NCI-H1105 treated with DMSO at 0.1 percent for 48 hours (cell line): ENCODE measurements at regions not wholly inside any gene's neighbourhood (a gene's known extent, or its start where the extent isn't known, plus 50 kb on each side); places are given as distances from the start of the nearest gene placed in this dataset.
A peak's percentile ranks its signal among the peaks of the same experiment; 100 is the strongest.
"Not testable (repeated sequence)": the region's sequence is repeated elsewhere in the genome, so short reads cannot be mapped to it uniquely, and the experiment has no call there.

Source experiments
- DNase-seq: peaks from one replicate; lab custom pipeline; 2025; lab: John Stamatoyannopoulos, UW

DNA sequence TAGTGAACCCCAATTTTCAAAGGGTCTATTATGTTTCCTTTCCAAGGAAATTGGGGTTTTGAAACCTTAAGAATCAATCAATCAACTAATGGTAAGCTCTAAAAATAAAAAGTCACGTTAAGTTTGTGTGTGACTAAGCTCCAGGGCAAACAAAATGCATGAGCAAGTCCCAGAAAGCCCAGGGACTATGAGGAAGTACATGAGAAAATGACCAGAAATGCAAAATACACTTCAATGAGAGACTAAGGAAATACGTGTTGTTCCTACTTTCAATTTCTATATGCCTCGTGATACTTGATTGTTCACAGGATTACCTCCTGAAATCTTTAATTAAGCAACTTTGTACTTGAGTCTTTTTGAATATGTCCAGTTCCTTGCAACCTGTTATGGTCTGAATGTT is 684.4 kb upstream of the SYT4 start:
- no peak for DNase-seq

DNA sequence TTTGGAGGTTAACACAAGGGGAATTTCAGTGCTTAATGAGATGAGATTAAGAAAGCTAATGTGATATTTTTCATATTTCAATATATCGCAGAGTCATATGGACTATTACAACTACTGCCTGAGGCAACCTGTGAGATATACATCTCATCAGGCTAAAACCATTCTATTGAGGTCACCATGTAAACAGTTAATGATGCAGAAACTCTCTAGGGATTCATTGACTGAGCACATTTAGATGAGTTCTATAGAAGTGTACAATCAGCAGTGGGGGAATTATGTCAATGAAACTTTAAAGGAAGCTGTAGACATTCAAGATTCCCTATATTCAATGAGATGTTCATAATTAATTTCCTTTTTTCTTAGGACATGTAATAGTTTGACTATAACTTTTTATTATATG is 687.4 kb upstream of the SYT4 start:
- DNase-seq, result no peak

DNA sequence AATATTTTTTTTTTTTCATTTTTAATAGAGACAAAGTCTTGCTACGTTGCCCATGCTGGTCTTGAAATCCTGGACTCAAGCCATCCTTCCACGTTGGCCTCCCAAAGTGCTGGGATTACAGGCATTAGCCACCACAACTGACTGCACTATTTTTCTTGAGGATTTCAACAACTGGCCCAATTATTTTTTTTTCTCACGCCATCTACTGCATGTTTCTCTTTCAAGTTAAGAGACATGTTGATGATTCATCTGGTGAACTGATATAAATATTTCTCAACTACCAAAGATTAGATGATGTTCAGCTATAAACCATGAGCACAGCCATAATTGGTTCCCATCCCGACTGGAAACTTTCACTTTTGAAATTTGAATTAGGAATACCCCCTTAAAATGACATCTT is 688.4 kb upstream of the SYT4 start:
- DNase-seq, result no peak

DNA sequence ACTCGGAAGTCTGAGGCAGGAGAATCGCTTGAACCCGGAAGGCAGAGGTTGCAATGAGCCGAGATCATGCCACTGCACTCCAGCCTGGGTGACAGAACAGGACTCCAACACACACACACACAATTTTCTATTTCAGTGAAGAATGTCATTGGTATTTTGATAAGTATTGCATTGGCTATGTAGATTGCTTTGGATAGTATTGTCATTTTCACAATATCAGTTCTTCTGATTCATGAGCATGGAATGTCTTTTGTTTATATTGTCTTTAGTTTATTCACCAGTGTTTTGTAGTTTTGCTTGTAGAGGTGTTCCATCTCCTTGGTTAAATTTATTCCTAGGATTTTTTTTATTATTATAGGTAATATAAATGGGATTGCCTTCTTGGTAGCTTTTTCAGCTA is 693.4 kb upstream of the SYT4 start:
- no peak for DNase-seq

DNA sequence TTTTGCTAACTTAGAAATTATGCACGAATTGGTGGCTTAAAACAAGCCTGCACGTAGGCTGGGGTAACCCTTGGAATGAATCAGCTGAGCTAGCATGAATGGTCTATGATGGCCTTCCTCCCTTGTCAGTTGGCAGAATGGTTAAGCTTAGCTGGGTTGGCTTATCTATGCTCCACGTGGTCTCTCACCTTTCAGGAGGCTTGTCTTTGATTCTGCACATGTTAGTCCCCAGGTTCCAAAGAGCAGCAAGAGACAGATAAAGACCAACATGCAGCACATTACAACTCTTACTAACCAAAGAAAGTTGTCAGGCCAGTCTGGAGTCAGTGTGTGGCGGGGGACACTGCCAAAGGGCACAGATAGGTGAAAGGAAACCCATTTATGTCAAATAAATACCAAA is 700.9 kb upstream of the SYT4 start:
- DNase-seq, result no peak

DNA sequence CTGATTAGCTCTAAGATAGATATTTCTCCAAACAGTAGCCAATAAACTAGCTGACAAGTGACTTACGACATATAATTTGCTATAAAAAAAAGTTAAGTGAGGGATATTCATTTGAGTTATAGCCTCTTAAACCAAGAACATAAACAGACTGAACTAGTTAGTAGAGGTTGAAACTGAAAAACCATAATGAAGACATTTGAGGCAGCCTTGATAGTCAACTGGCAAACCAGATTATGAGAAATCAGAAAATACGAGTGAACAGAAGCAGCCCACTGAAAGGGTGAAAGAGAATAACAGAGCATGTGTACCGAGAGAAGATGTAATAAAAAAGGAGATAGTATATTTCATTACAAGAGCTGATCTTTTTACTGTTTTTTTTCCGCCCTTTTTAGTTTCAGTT is 698.1 kb upstream of the SETBP1 start:
- DNase-seq, result no peak

DNA sequence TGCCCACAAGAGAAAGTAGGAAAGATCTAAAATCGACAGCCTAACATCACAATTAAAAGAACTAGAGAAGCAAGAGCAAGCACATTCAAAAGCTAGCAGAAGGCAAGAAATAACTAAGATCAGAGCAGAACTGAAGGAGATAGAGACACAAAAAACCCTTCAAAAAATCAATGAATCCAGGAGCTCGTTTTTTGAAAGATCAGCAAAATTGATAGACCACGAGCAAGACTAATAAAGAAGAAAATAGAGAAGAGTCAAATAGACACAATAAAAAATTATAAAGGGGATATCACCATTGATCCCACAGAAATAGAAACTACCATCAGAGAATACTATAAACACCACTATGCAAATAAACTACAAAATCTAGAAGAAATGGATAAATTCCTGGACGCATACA is 693.6 kb upstream of the SETBP1 start:
- DNase-seq, result not testable (repeated sequence)

DNA sequence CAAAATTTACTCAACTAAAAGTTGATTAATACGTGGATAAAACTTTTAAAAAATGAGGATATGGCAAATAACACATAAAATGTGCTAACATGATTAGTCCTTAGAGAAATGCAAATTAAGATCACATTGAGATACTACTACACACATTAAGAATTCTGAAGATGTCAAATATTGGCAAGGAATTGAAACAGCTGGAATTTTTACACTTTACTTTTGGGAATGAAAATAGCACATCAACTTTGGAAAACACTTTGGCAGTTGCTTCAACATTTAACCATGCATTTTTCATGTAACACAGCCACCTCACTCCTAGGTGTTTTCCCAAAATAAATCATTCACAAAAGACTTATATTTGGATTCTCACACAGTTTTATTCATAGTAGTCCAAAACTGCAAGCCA is 687.9 kb upstream of the SETBP1 start:
- DNase-seq, result no peak

DNA sequence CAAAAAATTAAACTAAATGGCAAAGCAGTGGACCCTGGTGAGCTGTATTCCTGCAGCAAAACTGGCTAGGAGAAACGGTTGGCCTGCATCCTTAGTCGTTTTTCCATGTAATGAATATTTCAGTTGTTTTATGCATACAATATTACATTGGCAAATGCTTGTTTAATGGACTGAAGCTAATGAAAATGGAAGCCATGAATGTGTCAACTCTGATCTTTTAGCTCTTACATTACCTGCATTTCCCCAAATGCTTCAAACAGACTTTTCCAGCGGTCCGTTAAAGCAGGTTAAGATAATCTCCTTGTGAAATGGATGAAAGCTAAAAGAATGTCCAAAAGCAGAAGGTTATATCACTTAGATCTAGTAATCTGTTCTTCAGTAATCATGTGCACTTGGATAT is 686.3 kb upstream of the SETBP1 start:
- DNase-seq, result no peak

DNA sequence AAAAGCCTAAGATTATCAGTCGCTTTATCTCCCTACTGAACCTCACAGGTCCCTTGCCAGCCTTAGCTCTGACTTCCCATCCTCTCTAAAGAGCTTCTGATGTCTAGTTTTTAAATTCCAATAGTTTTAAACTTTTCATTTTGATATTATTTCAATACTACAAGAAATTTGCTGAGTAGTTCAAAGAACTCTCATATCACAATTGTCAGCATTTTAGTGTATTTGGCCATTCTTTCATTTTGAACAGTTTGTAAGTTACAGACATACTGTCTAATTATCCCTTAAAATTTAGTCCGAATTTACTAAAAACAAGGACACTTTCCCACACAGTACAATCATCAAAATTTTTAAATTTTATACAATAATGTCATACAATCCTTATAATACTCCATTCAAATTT is 666.8 kb upstream of the SETBP1 start:
- DNase-seq, result no peak

DNA sequence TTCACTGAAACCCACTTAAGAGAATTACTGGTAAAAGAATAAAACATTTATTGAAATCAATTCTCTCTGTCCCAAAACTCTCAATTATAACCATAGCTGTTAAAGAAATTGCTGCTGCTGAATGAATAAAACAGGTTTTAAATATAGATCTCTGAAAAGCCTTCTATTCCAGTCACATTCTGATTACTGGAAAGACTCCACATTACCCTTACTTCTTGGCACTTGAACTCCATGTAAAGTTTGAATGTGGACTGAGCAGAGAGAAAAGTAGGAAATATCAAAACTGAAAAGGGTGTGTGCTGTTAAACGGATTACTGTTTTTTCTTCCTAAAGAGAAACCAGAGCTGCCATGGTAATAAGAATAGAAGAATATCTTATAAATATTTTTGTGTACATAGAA is 655.3 kb upstream of the SETBP1 start:
- no peak for DNase-seq

DNA sequence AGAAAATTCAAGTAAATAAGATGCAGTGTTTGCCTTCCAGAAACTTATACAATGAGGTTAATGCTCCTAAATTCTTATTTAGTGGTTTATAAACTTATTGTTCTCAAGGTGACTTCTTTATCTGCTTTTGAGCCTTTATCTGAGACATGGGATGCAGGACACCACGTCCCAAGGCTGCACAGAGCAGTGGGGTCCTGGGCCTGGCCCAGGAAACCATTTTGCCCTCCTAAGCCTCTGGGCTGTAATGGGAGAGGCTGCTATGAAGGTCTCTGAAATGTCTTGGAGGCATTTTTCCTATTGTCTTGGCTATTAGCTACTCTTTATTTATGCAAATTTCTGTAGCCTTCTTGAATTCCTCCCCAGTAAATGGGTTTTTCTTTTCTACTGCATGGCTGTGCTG is 652.6 kb upstream of the SETBP1 start:
- no peak for DNase-seq

DNA sequence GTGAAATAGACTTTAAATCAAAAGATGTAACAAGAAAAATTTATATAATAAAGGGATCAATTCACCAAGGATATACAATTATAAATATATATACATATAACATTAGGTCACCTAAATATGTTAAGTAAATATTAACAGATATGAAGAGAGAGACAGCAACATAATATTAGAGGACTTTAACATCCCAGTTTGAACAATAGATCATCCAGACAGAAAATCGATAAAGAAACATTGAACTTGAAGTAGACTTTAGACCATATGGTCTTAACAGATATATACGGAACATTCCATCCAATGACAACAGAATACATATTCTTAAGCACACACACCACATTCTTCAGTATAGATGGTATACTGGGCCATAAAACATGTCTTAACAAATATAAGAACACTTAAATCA is 649.6 kb upstream of the SETBP1 start:
- DNase-seq, result no peak

DNA sequence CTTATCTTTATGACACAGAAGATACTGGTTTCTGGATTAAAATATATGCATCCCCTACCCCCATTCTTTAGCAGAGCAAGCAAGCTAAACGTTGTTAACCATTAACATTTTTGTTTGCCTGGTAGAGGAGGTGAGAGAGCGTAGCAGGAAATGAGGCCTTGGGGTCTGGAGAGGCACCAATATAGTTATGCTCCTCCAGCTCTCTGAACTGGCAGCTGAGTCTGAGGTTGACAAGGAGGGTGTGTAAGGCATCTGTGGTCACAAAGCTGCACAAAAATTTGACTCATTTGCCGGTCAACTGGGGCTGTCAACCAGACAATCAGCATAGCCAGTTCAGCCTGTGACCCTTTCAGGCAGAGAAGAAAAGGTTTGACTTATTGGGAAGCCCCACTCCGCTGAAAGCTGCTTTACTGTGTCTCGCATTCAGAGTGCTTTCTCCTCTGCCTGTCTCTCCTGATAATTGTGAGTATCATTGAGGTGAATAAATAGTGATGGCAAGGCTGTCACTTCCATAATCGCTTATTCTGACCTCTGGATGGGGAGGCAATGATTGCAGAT is 647.5 kb upstream of the SETBP1 start:
- DNase-seq, result no peak

DNA sequence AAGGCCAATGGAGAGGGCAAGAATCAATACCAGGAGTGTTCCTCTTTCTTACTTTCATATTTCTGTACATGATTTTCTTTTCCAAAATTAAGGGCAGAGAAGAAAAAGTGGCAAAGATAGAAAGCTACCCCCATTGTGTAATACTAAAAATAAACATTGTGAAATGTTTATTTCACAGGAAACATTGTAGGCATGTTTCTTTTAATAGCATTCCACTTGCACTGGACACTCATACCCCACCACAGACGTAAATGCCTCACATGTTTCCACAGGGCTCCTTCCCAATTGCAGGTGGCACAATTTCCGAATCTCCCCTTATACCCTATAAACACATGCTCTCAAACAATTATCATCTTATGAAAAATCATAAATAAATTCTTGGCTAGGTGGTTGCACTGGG is 645.1 kb upstream of the SETBP1 start:
- DNase-seq, result no peak

DNA sequence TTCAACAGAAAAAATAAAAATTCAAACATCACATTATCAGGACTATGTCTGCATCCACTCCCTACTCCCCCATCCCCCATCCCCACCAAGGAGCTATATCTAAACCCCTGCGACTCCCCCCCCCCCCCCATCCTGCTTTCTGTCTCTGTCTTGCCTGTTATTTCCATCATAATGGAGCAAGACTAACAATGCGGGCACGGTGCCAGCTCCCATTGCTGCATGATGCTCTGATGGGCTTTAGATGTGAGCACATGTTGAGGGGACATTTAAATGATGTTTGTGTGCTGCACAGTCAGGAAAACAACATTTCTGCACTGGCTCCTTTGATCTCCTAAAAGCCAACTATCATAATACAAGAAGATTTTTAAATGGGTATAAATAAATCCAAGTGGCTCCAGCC is 644.2 kb upstream of the SETBP1 start:
- DNase-seq, result peak; percentile 64

DNA sequence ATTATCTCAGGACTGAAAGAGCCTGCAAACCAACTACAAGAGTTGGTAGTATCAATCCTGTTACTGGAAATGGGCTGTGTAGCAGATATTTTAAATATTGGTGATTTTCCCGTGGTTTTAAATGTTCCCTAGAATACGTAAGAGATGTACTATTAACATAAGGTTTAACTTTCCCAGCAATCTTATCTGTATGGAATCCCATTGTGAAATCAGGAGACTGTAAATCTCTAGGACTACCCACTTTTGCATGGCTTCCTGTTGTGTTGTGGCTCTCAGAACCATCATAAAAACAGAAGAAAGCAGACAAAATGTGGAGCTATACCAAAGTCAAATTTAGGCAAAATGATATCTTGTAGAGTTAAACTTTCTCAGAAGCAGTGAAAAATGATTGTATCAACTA is 641.5 kb upstream of the SETBP1 start:
- no peak for DNase-seq

DNA sequence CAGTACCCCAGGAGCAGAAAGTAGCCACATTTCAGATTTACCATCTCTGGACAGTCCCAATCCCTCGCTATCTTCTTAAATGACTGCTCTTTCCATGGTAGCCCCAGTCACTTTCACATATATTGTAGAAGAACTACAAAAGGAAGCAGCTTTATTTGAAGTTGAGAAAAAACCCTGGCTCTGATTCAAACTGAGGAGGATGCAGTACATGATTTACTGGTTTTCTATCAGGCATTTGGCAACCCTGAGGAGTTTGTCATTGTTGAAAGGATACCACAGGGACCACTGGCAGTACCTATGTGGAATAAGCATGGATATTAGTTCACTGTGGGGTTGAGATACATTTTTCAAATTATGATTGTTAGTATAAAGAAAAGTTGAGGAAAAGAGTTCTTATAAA is 640.9 kb upstream of the SETBP1 start:
- DNase-seq, result no peak

DNA sequence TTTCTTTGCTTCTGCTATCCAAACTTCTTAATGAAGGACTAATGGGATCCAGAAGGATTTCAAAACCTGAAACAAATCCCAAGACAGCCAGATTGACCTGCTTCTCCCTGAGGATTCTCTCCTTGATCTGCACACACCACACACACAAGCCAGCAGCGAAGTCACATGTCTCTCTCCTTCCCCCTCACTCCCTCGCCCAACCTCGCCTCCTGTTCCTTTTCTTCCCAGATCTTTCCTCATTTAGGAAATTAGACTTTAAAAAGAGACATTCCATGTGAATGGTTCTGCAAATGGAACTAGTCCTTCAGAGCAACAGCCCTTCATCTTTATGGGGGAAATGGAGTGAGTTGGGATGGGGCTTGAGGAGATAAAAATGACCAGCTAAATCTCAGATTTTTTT is 639.1 kb upstream of the SETBP1 start:
- no peak for DNase-seq

DNA sequence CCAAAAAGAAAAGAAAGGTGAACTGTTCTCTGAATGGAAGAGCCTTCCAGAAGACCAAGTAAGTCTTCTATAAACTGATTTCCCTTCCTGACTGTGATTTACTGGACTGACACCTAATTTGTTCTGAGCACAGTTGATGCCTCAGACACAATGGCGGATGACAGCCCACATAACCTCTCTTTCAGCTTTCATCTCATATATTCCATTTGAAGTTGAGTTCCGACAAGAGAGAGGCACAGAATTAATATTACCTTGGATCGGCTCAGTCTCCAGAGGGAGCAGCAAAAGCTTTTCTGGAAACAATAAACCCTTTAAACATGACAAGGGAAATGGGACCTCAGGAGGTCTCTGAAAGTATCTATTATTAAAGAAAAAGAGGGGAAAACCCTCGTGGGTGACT is 638.7 kb upstream of the SETBP1 start:
- no peak for DNase-seq

DNA sequence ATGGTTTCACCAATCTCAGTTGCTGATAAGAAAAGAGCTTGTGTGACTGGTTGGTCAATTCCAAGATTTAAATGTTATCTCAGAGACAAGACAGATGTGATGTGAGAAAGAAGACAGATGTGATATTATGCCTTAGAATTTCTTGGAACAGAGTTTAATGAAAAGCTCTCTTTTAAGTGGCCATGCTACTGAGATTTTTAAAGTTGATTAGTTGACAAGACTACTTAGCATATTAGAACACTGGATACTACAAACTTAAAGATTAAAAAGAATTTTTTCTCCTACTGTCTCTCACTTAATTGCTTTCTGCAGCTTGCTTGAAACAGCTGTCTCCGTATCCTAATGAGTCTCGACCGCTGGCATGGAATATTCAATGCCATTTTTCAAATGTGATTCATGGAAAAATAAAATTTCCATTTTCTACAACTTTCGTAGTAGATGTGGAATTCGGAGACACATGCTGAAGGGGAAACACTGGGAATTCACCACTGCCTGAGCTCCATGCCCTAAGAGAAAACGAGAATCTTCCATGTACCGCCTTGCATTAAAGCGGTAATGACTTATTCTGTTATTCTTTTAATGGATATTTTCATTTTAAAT is 634.2 kb upstream of the SETBP1 start:
- DNase-seq, result no peak

DNA sequence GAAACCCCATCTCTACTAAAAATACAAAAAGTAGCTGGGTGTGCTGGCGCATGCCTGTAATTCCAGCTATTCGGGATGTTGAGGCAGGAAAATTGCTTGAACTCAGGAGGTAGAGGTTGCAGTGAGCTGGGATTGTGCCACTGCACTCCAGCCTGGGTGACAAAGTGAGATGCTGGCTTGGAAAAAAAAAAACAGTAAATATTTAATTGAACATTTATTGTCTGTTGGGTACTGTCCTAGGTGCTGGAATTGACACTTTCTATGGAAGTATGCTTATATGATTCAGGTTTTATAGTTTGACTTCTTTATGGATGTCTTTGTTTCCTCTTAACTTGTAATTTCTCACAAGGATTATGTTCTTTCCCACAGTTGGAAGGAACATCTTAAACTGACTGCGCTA is 633.1 kb upstream of the SETBP1 start:
- DNase-seq, result no peak

DNA sequence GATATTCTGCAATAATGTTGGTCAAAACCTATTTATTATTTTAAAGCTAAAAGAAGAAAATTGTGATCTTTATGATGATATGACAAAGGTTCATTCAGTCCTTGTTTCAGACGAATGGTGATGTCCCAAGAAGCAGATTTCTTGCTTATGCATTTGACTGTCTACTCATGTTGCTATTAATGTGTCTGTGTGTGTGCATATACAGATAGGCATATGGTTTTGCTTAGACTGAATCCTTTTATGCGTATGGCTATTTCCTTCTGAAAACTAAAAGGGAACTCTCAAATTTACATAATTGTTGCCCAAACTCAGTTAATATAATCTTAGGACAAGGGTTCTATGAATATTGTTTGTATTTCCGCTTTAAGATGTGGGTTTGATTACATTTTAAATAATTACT is 632.3 kb upstream of the SETBP1 start:
- DNase-seq, result no peak

DNA sequence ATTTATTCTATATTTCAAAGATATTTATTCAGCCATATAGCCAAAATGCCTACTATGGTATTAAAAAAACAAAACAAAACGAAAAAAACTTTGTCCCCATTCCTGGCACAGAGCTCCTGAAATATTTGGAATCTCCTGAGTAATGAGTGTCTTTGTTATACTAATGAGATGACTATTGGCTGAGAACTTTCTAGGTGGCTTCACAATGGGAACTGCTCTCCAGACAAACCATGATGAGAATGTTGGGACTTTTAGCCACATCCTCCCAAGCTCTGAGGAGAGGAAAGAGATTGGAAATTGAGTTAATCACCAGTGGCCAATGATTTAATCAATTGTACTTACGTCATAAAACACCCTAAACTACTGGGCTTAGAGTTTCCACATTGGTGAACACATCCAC is 631.8 kb upstream of the SETBP1 start:
- DNase-seq, result no peak

DNA sequence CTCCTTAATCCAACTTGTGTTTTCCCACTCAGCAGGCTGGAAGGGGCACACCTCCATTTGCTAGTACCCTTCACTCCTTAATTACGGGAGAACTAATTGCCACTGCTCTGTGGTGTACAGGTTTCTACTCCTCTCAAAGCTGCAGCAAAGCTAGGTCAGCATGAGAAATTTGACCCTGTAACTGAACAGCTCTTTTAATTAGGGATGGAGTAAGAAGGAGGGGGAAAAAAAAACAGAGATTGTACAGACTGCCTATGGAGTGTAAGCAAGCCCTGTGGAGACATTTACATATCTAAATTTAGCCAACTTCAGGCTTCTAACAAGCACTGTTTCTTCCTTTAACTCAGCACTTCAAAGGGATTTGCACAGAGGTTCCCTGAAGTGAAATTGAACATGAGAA is 629.7 kb upstream of the SETBP1 start:
- DNase-seq, result peak; percentile 71
